ENCODE measurements at regions not wholly inside any gene's neighbourhood (a gene's known extent, or its start where the extent isn't known, plus 50 kb on each side); places are given as distances from the start of the nearest gene placed in this dataset.

DNA sequence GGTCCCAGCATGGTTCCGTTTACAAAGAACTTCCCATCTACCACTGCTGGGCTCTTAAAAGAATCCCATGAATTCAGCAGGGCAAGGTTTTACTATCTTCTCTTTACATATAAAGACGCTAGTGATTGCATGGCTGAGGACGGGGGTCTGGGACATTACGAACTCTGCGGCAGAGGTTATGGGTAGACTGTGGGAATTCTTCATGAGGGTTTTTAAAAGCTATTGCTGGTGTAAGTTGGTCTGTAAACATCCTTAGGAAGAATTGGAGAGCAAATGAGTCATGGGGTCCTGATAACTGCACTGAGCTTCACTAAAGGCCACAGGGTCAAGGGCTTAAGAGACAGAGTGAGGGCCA is 53.1 kb upstream of the TMEM72 start:
- no peak for DNase-seq

GRCh38 chr10:44858988-44859387 is 52.1 kb upstream of the TMEM72 start:
- no peak for DNase-seq

GRCh38 chr10:44859546-44860285 is 51.4 kb upstream of the TMEM72 start:
- DNase-seq: no peak

- DNase-seq: no peak
These were observed 50.1 kb upstream of the TMEM72 start for GRCh38 chr10:44860811-44861736.

Data from GOT3 (cell line).